Naive B cell (primary cell): ENCODE measurements at regions not wholly inside any gene's neighbourhood (a gene's known extent, or its start where the extent isn't known, plus 50 kb on each side); places are given as distances from the start of the nearest gene placed in this dataset.
"Not testable (repeated sequence)": the region's sequence is repeated elsewhere in the genome, so short reads cannot be mapped to it uniquely, and the experiment has no call there.

Source experiments
- ATAC-seq, 2 donors: fragments of 150-1000 bp; cut with Tn5 transposase; 2 replicates each; pipeline ENCODE4 v1.10.0; 2021; ENCODE audit warnings: low read depth in 2 of 2, mild to moderate bottlenecking in 2 of 2, moderate library complexity in 2 of 2
- DNase-seq: peaks from one replicate; pipeline ENCODE4 v3.0.0; 2022
- H3K27ac Mint-ChIP-seq, 6 donors: one replicate each; pipeline ENCODE4 v1.8.0; 2020 to 2022; ENCODE audit warnings: mild to moderate bottlenecking in 6 of 6, mixed read lengths in 6 of 6, moderate library complexity in 5 of 6, inconsistent platforms in 2 of 6
- H3K27me3 Mint-ChIP-seq, 3 donors: one replicate each; pipeline ENCODE4 v1.8.0; 2021 to 2022; ENCODE audit warnings: mixed read lengths in 3 of 3, mild to moderate bottlenecking in 1 of 3
- H3K36me3 Mint-ChIP-seq, 2 donors: one replicate each; pipeline ENCODE4 v1.8.0; 2020 to 2022; ENCODE audit warnings: mixed read lengths in 2 of 2, inconsistent platforms in 1 of 2, mild to moderate bottlenecking in 1 of 2
- H3K4me1 Mint-ChIP-seq, 3 donors: one replicate each; pipeline ENCODE4 v1.8.0; 2020 to 2022; ENCODE audit warnings: mixed read lengths in 3 of 3, inconsistent platforms in 1 of 3, mild to moderate bottlenecking in 1 of 3, moderate library complexity in 1 of 3
- H3K4me3 Mint-ChIP-seq, 8 donors: one replicate each; pipeline ENCODE4 v1.8.0; 2020 to 2022; ENCODE audit warnings: mild to moderate bottlenecking in 8 of 8, mixed read lengths in 8 of 8, moderate library complexity in 8 of 8, inconsistent platforms in 2 of 8
- H3K9me3 Mint-ChIP-seq, 7 donors: one replicate each; pipeline ENCODE4 v1.8.0; 2020 to 2022; ENCODE audit warnings: mixed read lengths in 7 of 7, mild to moderate bottlenecking in 5 of 7, inconsistent platforms in 2 of 7, moderate library complexity in 1 of 7

GRCh38 chr15:22134941-22135566 is 54.7 kb downstream of the OR4M2 start:
- ATAC-seq = peak in 1 of 2 donors; percentile 79
- H3K27ac Mint-ChIP-seq, H3K4me3 Mint-ChIP-seq, H3K27me3 Mint-ChIP-seq, DNase-seq, H3K4me1 Mint-ChIP-seq, H3K9me3 Mint-ChIP-seq, H3K36me3 Mint-ChIP-seq: not testable (repeated sequence)

GRCh38 chr15:22137572-22137971 is 57.2 kb downstream of the OR4M2 start:
- H3K36me3 Mint-ChIP-seq, H3K27ac Mint-ChIP-seq, DNase-seq, H3K4me3 Mint-ChIP-seq, ATAC-seq, H3K9me3 Mint-ChIP-seq, H3K27me3 Mint-ChIP-seq, H3K4me1 Mint-ChIP-seq: not testable (repeated sequence)

GRCh38 chr15:22141106-22141505 is 60.8 kb downstream of the OR4M2 start:
- H3K36me3 Mint-ChIP-seq, H3K27ac Mint-ChIP-seq, H3K4me1 Mint-ChIP-seq, H3K4me3 Mint-ChIP-seq, DNase-seq, H3K9me3 Mint-ChIP-seq, H3K27me3 Mint-ChIP-seq, ATAC-seq: not testable (repeated sequence)

- not testable (repeated sequence) for DNase-seq, H3K4me3 Mint-ChIP-seq, H3K27me3 Mint-ChIP-seq, H3K9me3 Mint-ChIP-seq, H3K36me3 Mint-ChIP-seq, H3K27ac Mint-ChIP-seq, H3K4me1 Mint-ChIP-seq
- peak; percentile 97 to 100 for ATAC-seq
Measured at GRCh38 chr15:22148109-22148508, 67.8 kb downstream of the OR4M2 start.

- not testable (repeated sequence) for DNase-seq, H3K9me3 Mint-ChIP-seq, H3K27me3 Mint-ChIP-seq, H3K27ac Mint-ChIP-seq, H3K4me3 Mint-ChIP-seq, H3K36me3 Mint-ChIP-seq, H3K4me1 Mint-ChIP-seq
- peak; percentile 17 to 50 for ATAC-seq
Measured at GRCh38 chr15:22158243-22158642, 77.9 kb downstream of the OR4M2 start.

- not testable (repeated sequence) for H3K36me3 Mint-ChIP-seq, H3K4me3 Mint-ChIP-seq, H3K27me3 Mint-ChIP-seq, H3K27ac Mint-ChIP-seq, H3K9me3 Mint-ChIP-seq, H3K4me1 Mint-ChIP-seq, DNase-seq
- peak; percentile 47 to 52 for ATAC-seq
Measured at GRCh38 chr15:22160283-22160682, 80.0 kb downstream of the OR4M2 start.

- not testable (repeated sequence) for DNase-seq, H3K27me3 Mint-ChIP-seq, H3K4me1 Mint-ChIP-seq, H3K36me3 Mint-ChIP-seq, H3K27ac Mint-ChIP-seq, H3K4me3 Mint-ChIP-seq, H3K9me3 Mint-ChIP-seq
- peak; percentile 81 to 86 for ATAC-seq
Measured at GRCh38 chr15:22160741-22161140, 80.4 kb downstream of the OR4M2 start.

GRCh38 chr15:22161398-22161797 is 81.1 kb downstream of the OR4M2 start:
- not testable (repeated sequence) for H3K4me1 Mint-ChIP-seq, H3K36me3 Mint-ChIP-seq, H3K4me3 Mint-ChIP-seq, DNase-seq, H3K27ac Mint-ChIP-seq, H3K27me3 Mint-ChIP-seq, H3K9me3 Mint-ChIP-seq
- ATAC-seq = peak; percentile 48 to 59

GRCh38 chr15:22163715-22164114 is 83.4 kb downstream of the OR4M2 start:
- H3K4me1 Mint-ChIP-seq, H3K36me3 Mint-ChIP-seq, ATAC-seq, H3K4me3 Mint-ChIP-seq, H3K27me3 Mint-ChIP-seq, H3K9me3 Mint-ChIP-seq, DNase-seq, H3K27ac Mint-ChIP-seq: not testable (repeated sequence)

- not testable (repeated sequence) for ATAC-seq, H3K4me3 Mint-ChIP-seq, H3K27me3 Mint-ChIP-seq, H3K36me3 Mint-ChIP-seq, H3K9me3 Mint-ChIP-seq, H3K27ac Mint-ChIP-seq, H3K4me1 Mint-ChIP-seq, DNase-seq
Measured at GRCh38 chr15:22167521-22167920, 87.2 kb downstream of the OR4M2 start.

- not testable (repeated sequence) for H3K27me3 Mint-ChIP-seq
Measured at GRCh38 chr15:22173029-22173998, 93.0 kb downstream of the OR4M2 start.

GRCh38 chr15:22174088-22174487 is 93.8 kb downstream of the OR4M2 start:
- not testable (repeated sequence) for H3K4me3 Mint-ChIP-seq, H3K4me1 Mint-ChIP-seq, H3K36me3 Mint-ChIP-seq, H3K9me3 Mint-ChIP-seq, DNase-seq, H3K27me3 Mint-ChIP-seq, H3K27ac Mint-ChIP-seq
- ATAC-seq = peak; percentile 31 to 34

More at GRCh38 chr15:22173029-22173998, 93.0 kb downstream of the OR4M2 start:
- not testable (repeated sequence) for H3K4me1 Mint-ChIP-seq, H3K27ac Mint-ChIP-seq, H3K36me3 Mint-ChIP-seq, H3K4me3 Mint-ChIP-seq, DNase-seq, H3K9me3 Mint-ChIP-seq
- peak; percentile 80 to 82 for ATAC-seq

- not testable (repeated sequence) for H3K36me3 Mint-ChIP-seq, H3K9me3 Mint-ChIP-seq, H3K4me1 Mint-ChIP-seq, DNase-seq, H3K27ac Mint-ChIP-seq, H3K4me3 Mint-ChIP-seq, H3K27me3 Mint-ChIP-seq
- ATAC-seq = peak; percentile 25 to 34
Measured at GRCh38 chr15:22177965-22178364, 97.6 kb downstream of the OR4M2 start.

GRCh38 chr15:22178438-22178837 is 98.1 kb downstream of the OR4M2 start:
- not testable (repeated sequence) for H3K36me3 Mint-ChIP-seq, H3K27ac Mint-ChIP-seq, DNase-seq, H3K9me3 Mint-ChIP-seq, H3K4me1 Mint-ChIP-seq, H3K27me3 Mint-ChIP-seq, H3K4me3 Mint-ChIP-seq
- peak; percentile 45 to 60 for ATAC-seq
